IPS-18c (cell line): ENCODE measurements at regions not wholly inside any gene's neighbourhood (a gene's known extent, or its start where the extent isn't known, plus 50 kb on each side); places are given as distances from the start of the nearest gene placed in this dataset.
"Not testable (repeated sequence)": the region's sequence is repeated elsewhere in the genome, so short reads cannot be mapped to it uniquely, and the experiment has no call there.

ENCODE experiments used
- H3K4me3 ChIP-seq: 2 replicates; pipeline ENCODE4 v1.7.0; 2013; ENCODE audit warnings: low read depth, mild to moderate bottlenecking, low read length, moderate library complexity; ENCODE audit not compliant: insufficient read depth
- H3K9me3 ChIP-seq: one replicate; pipeline ENCODE4 v1.6.1; 2013; ENCODE audit warnings: mild to moderate bottlenecking, low read length, moderate library complexity; ENCODE audit not compliant: control insufficient read depth, insufficient read depth

DNA sequence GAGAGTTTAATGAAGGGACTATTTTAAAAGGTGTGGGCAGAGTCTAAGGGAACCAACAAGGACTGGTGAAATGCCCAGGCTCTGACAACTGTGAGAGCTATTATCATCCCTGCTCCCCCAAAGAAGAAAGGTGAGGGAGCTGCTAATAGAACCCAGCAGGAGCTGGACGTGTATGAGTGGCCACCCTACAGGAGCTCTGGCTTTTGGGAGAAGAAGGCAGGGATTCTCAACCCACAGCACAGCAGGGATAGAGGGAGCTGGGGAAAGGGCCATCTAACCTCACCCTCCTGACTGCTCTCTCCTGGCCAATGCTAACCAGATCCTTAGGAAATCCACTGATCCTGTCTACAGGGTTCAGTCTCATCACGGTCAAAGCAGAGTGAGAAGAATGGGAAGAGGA is 57.1 kb downstream of the GRIN2B start:
- H3K4me3 ChIP-seq, result no peak overlapping the region
- H3K9me3 ChIP-seq, result no peaks in the 10 kb centered on the region

DNA sequence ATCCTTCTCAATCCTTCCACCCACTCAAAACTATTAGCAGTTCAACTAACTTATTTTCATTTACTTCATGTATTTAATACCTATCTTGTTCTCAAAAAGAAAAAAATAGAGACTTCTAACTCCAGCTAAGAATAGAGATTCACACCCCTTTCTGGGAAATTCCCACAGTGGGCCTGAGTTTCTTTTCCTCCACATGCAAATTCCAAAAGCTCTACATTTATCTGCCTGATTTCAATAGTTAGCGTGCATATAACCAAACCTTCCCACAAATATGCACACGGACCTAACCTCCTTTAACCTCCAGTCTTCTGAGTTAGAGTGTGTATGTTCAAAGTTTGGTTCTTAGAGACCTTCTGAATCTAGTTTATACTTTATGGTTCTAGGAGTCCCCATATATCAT is 62.5 kb downstream of the GRIN2B start:
- Histone ChIP-seq H3K9me3 (no peaks in the 10 kb centered on the region), H3K4me3 (no peak overlapping the region)

DNA sequence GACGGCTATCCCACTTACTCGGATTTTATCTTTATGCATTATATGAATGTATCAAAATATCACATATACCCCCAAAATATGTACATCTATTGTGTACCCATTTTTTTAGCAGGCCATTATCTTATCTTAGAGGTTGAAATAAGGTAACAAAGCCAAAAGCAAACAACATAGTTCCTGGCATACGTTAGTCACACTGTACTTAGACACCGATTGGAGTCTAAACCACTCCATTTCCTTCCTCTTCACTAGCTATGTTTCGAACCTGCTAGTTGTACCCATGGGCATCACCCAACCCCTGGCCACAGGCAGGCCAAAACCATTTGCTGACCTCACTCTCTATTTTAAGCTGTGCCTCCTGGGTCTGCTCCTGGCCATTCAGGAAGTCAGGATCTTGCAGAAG is 66.3 kb downstream of the GRIN2B start:
- Histone ChIP-seq H3K9me3 (no peaks in the 10 kb centered on the region), H3K4me3 (no peak overlapping the region)

DNA sequence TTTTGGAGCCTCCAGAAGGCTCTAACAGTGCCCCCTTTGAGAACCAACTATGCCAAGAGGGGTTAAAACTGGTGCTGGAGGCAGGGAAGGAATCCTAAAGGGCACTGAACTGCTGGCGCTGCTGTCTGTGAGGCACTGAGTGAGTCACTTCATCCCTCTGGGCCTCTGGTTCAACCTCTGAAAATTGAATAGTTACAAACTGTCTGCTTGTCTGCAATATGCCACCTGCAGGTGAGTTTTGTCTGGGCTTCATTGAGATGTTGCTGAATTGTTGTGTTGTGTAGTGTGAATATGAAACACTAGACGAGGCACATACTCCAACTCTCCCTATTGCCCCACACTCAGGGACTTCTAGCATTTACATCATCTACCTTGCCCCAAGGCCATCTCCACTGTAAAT is 68.0 kb downstream of the GRIN2B start:
- Histone ChIP-seq H3K9me3 (no peaks in the 10 kb centered on the region), H3K4me3 (no peak overlapping the region; the same call in 1 of the 2 replicates)

DNA sequence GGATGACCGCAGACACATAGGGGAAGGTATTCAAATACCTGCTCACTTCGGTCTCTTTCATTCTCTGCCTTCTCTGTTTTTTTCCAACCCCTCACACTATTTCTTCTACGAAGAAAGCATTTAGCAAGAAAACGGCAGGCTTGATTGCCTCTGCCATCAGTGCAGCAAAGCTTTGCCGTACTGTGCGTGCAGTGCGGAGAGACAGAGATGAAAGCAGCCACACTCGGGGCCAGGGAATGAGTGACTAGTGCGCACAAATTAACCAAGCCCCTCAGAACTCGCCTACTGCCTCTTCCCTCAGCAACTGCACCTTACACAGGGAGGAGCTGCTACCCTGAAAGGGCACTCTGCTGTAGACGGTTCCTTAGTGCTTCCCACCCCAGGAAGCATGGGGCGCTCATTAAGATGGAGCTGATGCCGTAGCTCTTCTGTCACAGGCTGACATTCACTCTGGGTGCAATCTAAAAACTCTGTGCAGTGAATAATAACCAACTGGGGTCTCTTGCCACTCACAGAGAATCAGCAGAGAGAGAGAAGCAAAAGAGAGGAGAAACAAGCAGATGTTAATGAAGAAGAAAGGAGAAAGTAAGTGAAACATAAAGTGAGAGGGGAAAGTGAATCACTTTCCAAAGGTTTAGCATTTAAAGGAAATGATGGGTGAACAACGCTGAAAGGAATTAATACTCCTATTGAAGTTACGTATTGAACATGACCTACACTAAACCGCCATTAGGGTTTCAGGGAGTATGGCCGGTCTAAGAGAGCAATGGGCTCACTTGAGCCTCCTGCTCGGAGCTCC is 69.4 kb downstream of the GRIN2B start:
- H3K4me3 ChIP-seq, result no peak overlapping the region
- H3K9me3 ChIP-seq, result no peaks in the 10 kb centered on the region

DNA sequence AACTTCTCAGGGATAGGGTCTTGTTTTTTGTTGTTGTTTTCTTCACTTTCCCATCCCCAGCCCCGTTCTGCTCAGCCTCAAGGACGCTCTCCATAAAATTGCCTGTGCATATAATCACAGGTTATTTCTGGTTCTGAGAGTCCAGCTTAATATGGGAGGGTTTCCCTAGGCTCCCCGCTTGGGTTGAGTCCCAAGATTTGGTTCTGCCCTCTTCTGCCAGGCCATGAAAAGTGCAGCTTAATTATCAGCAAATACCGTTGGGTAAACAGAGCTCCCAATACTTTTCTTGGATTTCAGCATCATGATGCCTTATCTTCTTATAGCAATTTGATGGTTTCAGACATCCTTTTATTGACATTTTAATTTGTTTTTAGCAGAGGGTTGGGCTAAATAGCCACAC is 75.6 kb downstream of the GRIN2B start:
- H3K9me3 ChIP-seq, result no peaks in the 10 kb centered on the region

DNA sequence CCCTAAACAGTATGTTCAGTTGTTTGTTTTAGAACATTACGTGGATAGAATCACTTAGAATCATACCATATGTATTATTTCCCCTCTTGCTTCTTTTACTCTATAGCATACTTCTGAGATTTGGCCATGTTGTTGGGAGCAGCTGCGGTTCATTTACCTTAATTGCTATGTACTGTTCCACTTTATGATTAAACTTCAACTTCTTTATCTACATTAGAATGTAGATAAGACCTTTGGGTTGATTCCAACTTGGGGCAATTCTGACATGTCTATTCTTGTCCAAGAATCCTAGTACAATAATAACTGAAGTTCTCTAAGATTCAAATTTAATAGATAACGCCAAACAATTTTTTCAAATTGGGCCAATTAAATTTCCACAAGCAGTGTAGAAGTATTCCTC is 80.7 kb downstream of the GRIN2B start:
- Histone ChIP-seq H3K9me3 (no peaks in the 10 kb centered on the region), H3K4me3 (no peak overlapping the region)

More for the DNA sequence above, 75.6 kb downstream of the GRIN2B start:
- H3K4me3 ChIP-seq, result no peak overlapping the region

DNA sequence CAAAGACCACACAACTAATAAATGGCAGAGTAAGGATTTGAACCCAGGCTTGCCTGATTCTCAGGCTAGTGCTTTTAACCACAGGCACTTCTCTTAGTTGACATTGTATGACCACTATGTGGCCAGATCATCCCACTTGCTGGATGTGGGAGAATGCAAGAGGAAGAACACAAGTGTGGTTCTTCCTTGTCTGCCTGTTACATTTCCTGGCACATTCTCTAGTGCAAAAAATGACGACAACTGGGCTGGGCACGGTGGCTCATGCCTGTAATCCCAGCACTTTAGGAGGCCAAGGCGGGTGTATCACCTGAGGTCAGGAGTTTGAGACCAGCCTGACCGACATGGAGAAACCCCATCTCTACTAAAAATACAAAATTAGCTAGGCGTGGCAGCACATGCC is 83.0 kb downstream of the GRIN2B start:
- H3K4me3 ChIP-seq, H3K9me3 ChIP-seq: not testable (repeated sequence)

DNA sequence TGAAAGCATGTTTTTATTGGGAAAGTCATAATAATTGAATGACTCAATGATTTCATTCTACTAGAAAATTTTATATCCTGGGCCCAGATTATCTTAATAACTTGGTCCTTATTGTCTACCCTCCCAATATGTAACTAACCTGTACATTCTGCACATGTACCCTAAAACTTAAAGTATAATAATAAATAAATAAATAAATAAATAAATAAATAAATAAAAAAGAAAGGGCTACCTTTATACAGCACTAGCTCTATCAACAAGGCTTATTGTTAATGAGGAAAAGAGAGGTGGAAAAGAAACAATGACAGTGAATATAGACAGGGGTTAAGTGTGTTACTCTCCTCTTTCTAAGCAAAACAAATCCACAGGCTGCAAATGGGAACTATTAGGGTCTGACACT is 83.6 kb downstream of the GRIN2B start:
- Histone ChIP-seq H3K9me3 (no peaks in the 10 kb centered on the region), H3K4me3 (no peak overlapping the region)

DNA sequence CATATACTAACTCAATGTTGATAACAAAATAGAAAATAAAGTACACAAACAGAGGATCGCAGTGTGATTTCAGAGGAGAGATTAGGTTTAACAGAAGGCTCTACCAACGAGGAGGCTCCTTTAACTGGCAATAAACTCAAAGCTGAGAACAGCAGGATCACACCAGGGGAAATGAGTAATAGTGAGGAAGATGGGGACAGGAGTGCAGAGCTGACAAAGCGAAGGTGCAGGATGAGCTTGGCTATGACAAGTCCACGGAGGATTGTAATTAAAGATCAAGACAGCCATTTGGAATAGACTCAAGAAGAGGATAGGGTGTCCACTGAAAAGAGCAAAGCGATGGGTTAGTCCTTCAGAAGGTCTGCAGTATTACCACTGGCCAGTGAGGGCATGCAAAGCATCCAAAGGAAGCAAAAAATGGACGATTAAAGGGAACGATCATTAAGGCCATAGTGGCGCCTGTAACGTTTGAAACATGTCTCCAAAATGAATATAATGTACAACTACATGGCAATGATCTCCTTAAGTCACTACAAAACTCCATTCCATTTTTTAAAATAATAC is 85.3 kb downstream of the GRIN2B start:
- Histone ChIP-seq H3K4me3 (no peak overlapping the region), H3K9me3 (no peaks in the 10 kb centered on the region)

DNA sequence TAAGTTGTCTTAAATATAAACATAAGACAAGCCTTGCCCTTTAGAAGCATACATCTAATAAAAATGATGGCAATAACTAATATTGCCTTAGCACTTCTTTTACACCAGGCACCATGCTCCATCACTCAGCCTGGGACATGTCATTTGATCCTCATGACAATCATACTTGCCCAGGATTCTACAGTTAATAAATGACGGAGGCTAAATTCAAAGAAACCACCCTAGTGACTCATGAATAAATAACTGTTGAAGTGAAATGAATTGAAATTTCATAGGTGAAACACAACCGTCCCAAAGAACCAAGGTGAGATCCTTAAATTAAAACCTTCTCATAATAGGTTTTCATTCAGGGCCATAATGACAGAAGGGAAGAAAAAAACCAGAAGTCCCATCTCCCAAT is 89.5 kb downstream of the GRIN2B start:
- Histone ChIP-seq H3K9me3 (no peaks in the 10 kb centered on the region), H3K4me3 (no peak overlapping the region)

DNA sequence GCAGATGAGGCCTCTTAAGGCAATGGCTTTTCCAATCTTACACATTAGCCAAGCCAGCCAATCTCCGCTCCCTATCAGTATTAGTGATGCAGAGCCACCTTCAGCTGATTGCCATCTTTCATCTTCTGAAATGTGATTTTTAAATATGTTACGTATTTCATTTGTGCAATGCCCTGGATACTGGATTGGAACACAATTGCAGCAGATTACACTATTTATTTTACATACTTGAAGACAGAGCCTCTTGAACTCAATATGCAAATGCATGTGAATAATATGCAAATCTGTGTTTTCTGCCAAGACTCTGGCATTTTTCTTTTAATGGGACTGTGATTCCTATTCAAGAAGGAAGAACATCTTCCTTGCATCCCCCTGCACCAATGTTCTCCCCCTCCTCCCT is 90.5 kb downstream of the GRIN2B start:
- no peak overlapping the region for H3K4me3 ChIP-seq

DNA sequence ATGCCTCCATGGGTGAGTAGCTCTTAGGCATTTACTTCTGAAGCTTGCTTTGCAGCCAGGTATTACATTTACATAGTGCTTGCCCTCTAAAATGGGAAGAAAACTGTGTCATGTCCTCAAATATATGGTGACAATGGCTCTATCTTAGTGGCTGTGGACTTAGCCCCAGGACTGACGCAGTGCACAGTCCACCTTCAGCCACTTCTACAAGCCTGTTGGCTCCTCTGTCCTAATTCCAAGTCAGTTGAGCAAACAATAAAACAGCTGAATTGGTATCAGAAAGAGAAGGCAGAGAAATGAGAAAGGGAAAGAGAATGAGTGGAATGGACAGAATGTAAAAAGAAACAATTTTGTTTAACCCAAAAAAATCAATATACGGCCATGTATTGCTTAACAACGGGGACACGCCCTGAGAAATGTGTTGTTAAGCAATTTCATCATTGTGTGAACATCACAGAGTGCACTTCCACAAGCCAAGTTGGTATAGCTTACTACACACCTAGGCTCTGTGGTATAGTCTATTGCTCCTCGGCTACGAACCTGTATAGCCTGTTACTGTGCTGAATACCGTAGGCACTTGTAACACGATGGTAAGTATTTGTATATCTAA is 93.5 kb downstream of the GRIN2B start:
- no peaks in the 10 kb centered on the region for H3K9me3 ChIP-seq
- H3K4me3 ChIP-seq, result no peak overlapping the region

More for the DNA sequence above, 90.5 kb downstream of the GRIN2B start:
- no peaks in the 10 kb centered on the region for H3K9me3 ChIP-seq

DNA sequence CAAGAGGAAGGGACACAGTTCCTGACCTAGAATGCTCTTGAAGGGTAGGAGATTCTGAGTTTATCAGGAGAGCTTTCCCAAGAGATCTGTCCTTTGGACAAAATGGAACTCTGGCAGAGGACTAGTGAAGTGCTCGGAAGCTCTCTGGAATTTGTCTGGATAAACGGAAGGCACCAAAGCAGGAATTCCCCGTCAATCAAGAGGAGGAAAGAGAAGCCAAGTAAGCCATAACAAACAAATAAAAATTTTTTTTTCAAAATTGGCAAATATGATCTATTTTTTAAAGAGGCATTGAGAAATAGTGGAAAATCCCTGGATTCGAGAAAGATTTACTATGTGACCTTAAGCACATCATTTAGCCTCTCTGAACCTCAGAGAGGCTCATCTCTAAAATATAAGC is 99.2 kb downstream of the GRIN2B start:
- Histone ChIP-seq H3K9me3 (no peaks in the 10 kb centered on the region), H3K4me3 (no peak overlapping the region)

DNA sequence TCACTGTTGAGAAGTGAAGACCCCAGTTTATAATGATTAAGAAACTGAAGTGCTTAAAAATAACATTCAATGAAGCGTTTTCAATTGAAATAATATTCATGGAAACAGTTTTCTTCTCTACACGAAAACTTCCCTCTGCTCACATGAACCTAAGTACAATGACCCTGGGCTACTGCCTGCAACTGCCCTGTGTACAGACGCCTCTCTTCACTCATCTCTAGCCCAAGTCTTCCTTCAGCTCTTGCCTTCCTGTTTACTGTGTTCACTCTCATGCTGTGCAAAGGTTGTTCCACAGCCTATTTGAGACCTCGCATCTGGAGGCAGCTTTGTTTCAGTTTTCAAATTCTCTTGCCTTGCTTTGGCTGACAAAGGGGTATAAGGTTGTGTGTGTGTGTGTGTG is 100.8 kb downstream of the GRIN2B start:
- no peak overlapping the region for H3K4me3 ChIP-seq
- H3K9me3 ChIP-seq, result no peaks in the 10 kb centered on the region

DNA sequence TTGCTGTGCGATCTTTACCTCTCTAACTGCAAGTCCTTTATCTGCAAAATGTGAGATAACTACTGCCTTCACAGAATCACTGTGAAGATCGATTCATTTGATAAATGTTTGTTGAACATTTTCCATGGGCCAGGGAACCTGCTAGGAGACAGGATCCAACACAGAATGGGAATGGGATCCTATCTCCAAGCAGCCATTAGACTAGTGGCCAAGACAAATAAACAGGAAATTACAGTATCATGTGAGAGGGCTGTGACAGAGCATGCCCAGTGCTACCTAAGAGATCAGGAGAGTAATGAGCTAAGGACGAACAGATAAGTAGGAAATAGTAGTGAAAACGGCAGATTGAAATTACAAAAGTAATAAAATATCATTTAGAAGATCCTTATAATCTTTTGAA is 105.7 kb downstream of the GRIN2B start:
- Histone ChIP-seq H3K9me3 (no peaks in the 10 kb centered on the region), H3K4me3 (no peak overlapping the region)

DNA sequence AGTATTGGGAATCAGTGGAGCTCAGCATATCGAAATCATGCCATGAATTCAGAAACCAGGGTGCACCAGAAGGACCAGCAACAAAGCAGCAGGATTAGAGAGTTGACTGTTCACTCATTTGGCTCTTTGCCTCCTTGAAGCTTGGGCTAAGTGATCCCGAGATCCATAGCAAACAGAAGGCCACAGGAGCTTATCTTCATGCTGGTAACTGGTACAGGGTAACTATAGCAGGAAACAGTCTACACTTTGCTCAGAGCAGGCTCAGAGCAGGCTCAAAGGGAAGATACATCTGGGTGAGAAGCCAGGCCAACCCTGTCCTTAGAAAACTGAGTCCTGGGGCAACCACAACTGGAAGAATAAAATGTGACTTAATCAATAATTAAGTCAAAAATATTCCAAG is 111.1 kb downstream of the GRIN2B start:
- no peak overlapping the region for H3K4me3 ChIP-seq
- H3K9me3 ChIP-seq, result no peaks in the 10 kb centered on the region

DNA sequence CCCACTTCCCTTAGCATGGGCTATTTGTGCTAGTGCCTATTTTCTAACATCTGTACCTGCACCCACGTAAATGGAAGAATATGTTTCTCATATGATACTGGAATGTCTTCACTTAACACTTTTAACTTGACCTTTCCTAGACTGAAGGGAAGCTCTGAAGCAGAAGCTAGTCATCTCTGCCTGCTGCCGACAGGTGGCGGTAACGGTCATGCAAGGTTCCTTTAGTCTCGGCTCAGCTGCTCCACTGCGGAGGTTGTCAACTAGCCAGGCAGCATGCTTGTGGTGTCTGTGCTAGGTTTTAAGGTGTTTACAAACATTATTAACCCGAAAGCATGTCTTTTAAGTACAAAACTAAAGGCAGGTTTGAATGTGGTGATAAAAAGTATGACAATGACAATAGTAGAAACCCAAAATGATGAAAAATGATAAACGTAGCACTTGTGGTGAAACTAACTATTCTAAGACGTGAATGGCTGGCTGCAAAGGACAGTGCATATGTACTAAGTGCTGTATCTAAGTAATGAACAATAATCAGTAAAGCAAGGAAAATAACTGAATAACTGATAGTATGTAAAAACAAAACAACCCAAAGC is 117.2 kb downstream of the GRIN2B start:
- Histone ChIP-seq H3K4me3 (no peak overlapping the region), H3K9me3 (no peaks in the 10 kb centered on the region)
